K562 (cell line): ENCODE measurements at regions not wholly inside any gene's neighbourhood (a gene's known extent, or its start where the extent isn't known, plus 50 kb on each side); places are given as distances from the start of the nearest gene placed in this dataset.

ENCODE experiments used
- ATAC-seq: fragments of 200-7000 bp; cut with Tn5 transposase; 3 replicates; pipeline ENCODE4 v1.9.1; 2020; ENCODE audit warnings: moderate library complexity
- BruUV-seq: library from RNA; stranded (reverse); fragments of 400-500 nt; replicated peaks from 2 replicates; lab custom pipeline; 2021; lab: Mats Ljungman, UMichigan
- CTCF ChIA-PET: fragments of 300-600 bp; formaldehyde crosslinking; extraction: SDS; loops from one replicate; lab custom pipeline; 2021; ENCODE audit warnings: low intra/inter-chr PET ratio; lab: Yijun Ruan, JAX
- POLR2A ChIA-PET: fragments of 300-600, 350-650 bp; sonication (Branson Sonifier 250); formaldehyde crosslinking; extraction: SDS; loops from one replicate; lab custom pipeline; 2021; ENCODE audit warnings: antibody characterized with exemption, inconsistent platforms; lab: Yijun Ruan, JAX
- DNase-seq, 4 experiments: peaks; one replicate each; pipeline versions ENCODE4 v3.0.0 to v3.0.0-alpha.2; 2011 to 2018; ENCODE audit warnings: low spot score in 3 of 4, mixed read lengths in 3 of 4; ENCODE audit errors: extremely low read depth in 1 of 4
- FAIRE-seq: peaks from 2 replicates; lab custom pipeline; 2011; peaks lifted over from hg19 to GRCh38; lab: Jason Lieb, UNC
- H2AFZ ChIP-seq: 2 replicates; pipeline ENCODE4 v1.6.0; 2011; ENCODE audit warnings: low read depth, low read length, control low read depth, inconsistent platforms
- H3K27ac ChIP-seq: fragments of 200-600 bp; 3 replicates; pipeline ENCODE4 v1.8.0; 2011; ENCODE audit warnings: low read depth, mild to moderate bottlenecking, control low read depth, inconsistent platforms, low read length, moderate library complexity, mixed read lengths; ENCODE audit errors: extremely low read depth
- H3K27me3 ChIP-seq, 2 experiments: fragments of 300-600 bp in 1 of 2; 2 replicates in 1 of 2; 3 replicates in 1 of 2; pipeline versions ENCODE4 v1.6.0 to v1.8.0; 2011; ENCODE audit warnings: inconsistent platforms in 2 of 2, low read length in 2 of 2, mild to moderate bottlenecking in 1 of 2, mixed read lengths in 1 of 2, moderate library complexity in 1 of 2; ENCODE audit not compliant: control insufficient read depth in 2 of 2, insufficient read depth in 2 of 2
- H3K36me3 ChIP-seq: fragments of 300-600 bp; 3 replicates; pipeline ENCODE4 v1.8.0; 2011; ENCODE audit warnings: mild to moderate bottlenecking, low read length, inconsistent platforms; ENCODE audit not compliant: control insufficient read depth, insufficient read depth
- H3K4me1 ChIP-seq, 2 experiments: fragments of 200-600 bp in 1 of 2; replicated peaks in 1 of 2; 2 replicates in 1 of 2; 3 replicates in 1 of 2; pipeline versions ENCODE4 v1.5.1 to v1.8.0; 2011; ENCODE audit warnings: inconsistent platforms in 2 of 2, low read length in 2 of 2, mild to moderate bottlenecking in 1 of 2, mixed read lengths in 1 of 2, moderate library complexity in 1 of 2; ENCODE audit not compliant: control insufficient read depth in 2 of 2, insufficient read depth in 2 of 2
- H3K4me2 ChIP-seq: 2 replicates; pipeline ENCODE4 v1.6.1; 2011; ENCODE audit warnings: low read length, control low read depth, inconsistent platforms, mixed read lengths; ENCODE audit not compliant: insufficient read depth
- H3K4me3 ChIP-seq: fragments of 200-600 bp; sonication (generic), shearing (Covaris generic); 2 replicates; pipeline ENCODE4 v1.5.1; 2016; ENCODE audit warnings: control low read depth, inconsistent platforms
- H3K79me2 ChIP-seq: fragments of 200-600 bp; 3 replicates; pipeline ENCODE4 v1.8.0; 2011; ENCODE audit warnings: low read length, inconsistent platforms; ENCODE audit not compliant: control insufficient read depth, insufficient read depth
- H3K9ac ChIP-seq, 2 experiments: 2 replicates each; pipeline versions ENCODE4 v1.6.0 to v1.6.1; 2011; ENCODE audit warnings: low read depth in 2 of 2, low read length in 2 of 2, control low read depth in 1 of 2, inconsistent platforms in 1 of 2, mild to moderate bottlenecking in 1 of 2, mixed read lengths in 1 of 2; ENCODE audit not compliant: insufficient read depth in 1 of 2
- H3K9me1 ChIP-seq: one replicate; pipeline ENCODE4 v1.6.0; 2011; ENCODE audit warnings: inconsistent platforms, mild to moderate bottlenecking, low read length, moderate library complexity; ENCODE audit not compliant: control insufficient read depth, insufficient read depth
- H3K9me3 ChIP-seq: replicated peaks from 2 replicates; pipeline ENCODE4 v1.5.1; 2011; ENCODE audit warnings: low read depth, low read length, inconsistent platforms; ENCODE audit not compliant: control insufficient read depth, insufficient read depth
- H4K20me1 ChIP-seq: replicated peaks from 2 replicates; pipeline ENCODE4 v1.6.1; 2011; ENCODE audit warnings: low read length, inconsistent platforms, mixed read lengths; ENCODE audit not compliant: control insufficient read depth, insufficient read depth
- ARID1B ChIP-seq: fragments of 450-650 bp; IDR thresholded peaks from 2 replicates; pipeline ENCODE4 v1.6.1; 2016; ENCODE audit warnings: antibody characterized with exemption, mild to moderate bottlenecking, inconsistent platforms
- BRD4 ChIP-seq: fragments of 200-600 bp; sonication (generic); IDR thresholded peaks from 2 replicates; pipeline ENCODE4 v1.6.1; 2017; ENCODE audit warnings: inconsistent platforms
- CBFB ChIP-seq: sonication (generic); formaldehyde crosslinking; IDR thresholded peaks from 2 replicates; pipeline ENCODE4 v1.4.0; 2020; ENCODE audit warnings: mild to moderate bottlenecking, missing genetic modification reagents
- GABPA ChIP-seq: fragments of 200-800 bp; sonication (Bioruptor generic); conservative IDR thresholded peaks from 2 replicates; pipeline ENCODE4 v1.6.1; 2016; ENCODE audit warnings: low read depth, missing genetic modification characterization, missing compliant biosample characterization
- HNRNPLL ChIP-seq: fragments of 200-400 bp; formaldehyde crosslinking; IDR thresholded peaks from 2 replicates; pipeline ENCODE4 v1.6.1; 2017; ENCODE audit warnings: low read length, low read depth, mild to moderate bottlenecking; ENCODE audit not compliant: poor library complexity, severe bottlenecking
- KDM5B ChIP-seq: fragments of 200-600 bp; sonication (generic); IDR thresholded peaks from 2 replicates; pipeline ENCODE4 v1.6.1; 2012; ENCODE audit warnings: low read depth, mild to moderate bottlenecking, moderate library complexity, low read length, control low read depth, inconsistent platforms; ENCODE audit not compliant: insufficient replicate concordance
- MAFF ChIP-seq: IDR thresholded peaks from 2 replicates; pipeline ENCODE4 v1.6.1; 2012; ENCODE audit warnings: low read length, improper control_type of control experiment
- NR1H2 ChIP-seq: sonication (generic); formaldehyde crosslinking; IDR thresholded peaks from 2 replicates; pipeline ENCODE4 v1.4.0; 2020; ENCODE audit warnings: mild to moderate bottlenecking, missing genetic modification reagents
- NR2C1 ChIP-seq, 2 experiments: fragments of 450-650 bp; IDR thresholded peaks; 2 replicates each; pipeline ENCODE4 v1.6.1; 2017; ENCODE audit warnings: mild to moderate bottlenecking in 2 of 2, antibody characterized with exemption in 1 of 2, inconsistent platforms in 1 of 2, missing compliant biosample characterization in 1 of 2, missing genetic modification characterization in 1 of 2
- RBM22 ChIP-seq: fragments of 200-400 bp; formaldehyde crosslinking; IDR thresholded peaks from 2 replicates; pipeline ENCODE4 v1.6.1; 2018; ENCODE audit warnings: low read length, low read depth; ENCODE audit not compliant: poor library complexity, severe bottlenecking
- RFX1 ChIP-seq: fragments of 450-650 bp; IDR thresholded peaks from 2 replicates; pipeline ENCODE4 v1.6.1; 2016; ENCODE audit warnings: mild to moderate bottlenecking, moderate library complexity
- SNRNP70 ChIP-seq: fragments of 200-400 bp; formaldehyde crosslinking; optimal IDR thresholded peaks from 2 replicates; pipeline ENCODE3; 2017; ENCODE audit warnings: low read depth, low read length
- STAT5B ChIP-seq: fragments of 250-450 bp; sonication (Bioruptor Pico); IDR thresholded peaks from 2 replicates; pipeline ENCODE4 v1.8.0; 2021; ENCODE audit warnings: mild to moderate bottlenecking, inconsistent platforms
- U2AF2 ChIP-seq: fragments of 200-400 bp; formaldehyde crosslinking; optimal IDR thresholded peaks from 2 replicates; pipeline ENCODE3; 2017; ENCODE audit warnings: low read depth, mild to moderate bottlenecking, low read length
- ZNF175 ChIP-seq: fragments of 200-800 bp; sonication (Bioruptor generic); IDR thresholded peaks from 2 replicates; pipeline ENCODE4 v1.6.1; 2016; ENCODE audit warnings: low read depth, mild to moderate bottlenecking, missing genetic modification characterization, missing compliant biosample characterization
- ZNF347 ChIP-seq: fragments of 450-650 bp; formaldehyde crosslinking; IDR thresholded peaks from 2 replicates; pipeline ENCODE4 v1.4.0; 2020; ENCODE audit warnings: low read depth, mild to moderate bottlenecking, moderate library complexity
- ZNF431 ChIP-seq: sonication (generic); formaldehyde crosslinking; IDR thresholded peaks from 2 replicates; pipeline ENCODE4 v1.8.0; 2022; ENCODE audit warnings: mild to moderate bottlenecking, missing genetic modification reagents
- ZNF77 ChIP-seq: fragments of 250-450 bp; sonication (Bioruptor Pico); IDR thresholded peaks from 2 replicates; pipeline ENCODE4 v1.5.0; 2020
- WGBS: fragments of 100-300 bp; shearing (Covaris generic); methylation state at CpG from one replicate; pipeline ENCODE4 v1.1.6; 2016; ENCODE audit warnings: low coverage, mixed read lengths; ENCODE audit not compliant: insufficient coverage; ENCODE audit errors: missing lambda C conversion rate; 5-methylcytosine and 5-hydroxymethylcytosine counted together
- in situ Hi-C: fragments of 300-500 bp; cut with MboI; formaldehyde crosslinking; loops from 4 replicates; pipeline ENCODE4 v1.15.0; 2018; ENCODE audit warnings: inconsistent platforms, mixed read lengths
- intact Hi-C: fragments of 100-400 bp; cut with micrococcal nuclease; formaldehyde crosslinking; loops from 2 replicates; pipeline ENCODE4 v1.14.2; 2022
- TF ChIP-seq, protein P1 (sequence below): fragments of 450-650 bp; IDR thresholded peaks from 2 replicates; pipeline ENCODE4 v1.6.1; 2017; ENCODE audit warnings: mild to moderate bottlenecking, moderate library complexity

DNA sequence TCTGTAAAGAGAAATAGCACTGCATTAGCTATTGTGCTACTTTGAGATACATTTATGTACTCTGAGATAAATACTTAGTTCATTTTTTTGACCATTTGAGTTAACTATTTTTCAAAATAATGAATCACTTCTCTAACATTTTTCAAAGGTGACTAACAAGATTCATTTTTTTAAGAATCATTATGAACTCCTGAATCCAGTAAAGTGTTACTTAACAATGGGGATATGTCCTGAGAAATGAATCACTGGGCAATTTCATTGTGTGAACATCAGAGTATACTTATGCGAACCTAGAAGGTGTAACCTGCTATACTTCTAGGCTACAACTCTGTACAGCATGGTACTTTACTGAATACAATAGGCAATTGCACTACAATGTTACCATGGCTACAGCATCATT lies 355.8 kb downstream of the ARL6IP6 start:
- H3K9me1 ChIP-seq, result no peaks in the 10 kb centered on the region
- no peak for DNase-seq
- H3K27ac ChIP-seq, result no peak overlapping the region
- no peak overlapping the region for H3K4me2 ChIP-seq
- H3K4me3 ChIP-seq, result no peak overlapping the region
- no peaks in the 10 kb centered on the region for H3K4me1 ChIP-seq
- no peak overlapping the region for H3K9ac ChIP-seq
- H3K9me3 ChIP-seq, result no peaks in the 10 kb centered on the region
- no peaks in the 10 kb centered on the region for H3K27me3 ChIP-seq
- no peak for TF ChIP-seq BRD4
- TF ChIP-seq, protein P1, sequence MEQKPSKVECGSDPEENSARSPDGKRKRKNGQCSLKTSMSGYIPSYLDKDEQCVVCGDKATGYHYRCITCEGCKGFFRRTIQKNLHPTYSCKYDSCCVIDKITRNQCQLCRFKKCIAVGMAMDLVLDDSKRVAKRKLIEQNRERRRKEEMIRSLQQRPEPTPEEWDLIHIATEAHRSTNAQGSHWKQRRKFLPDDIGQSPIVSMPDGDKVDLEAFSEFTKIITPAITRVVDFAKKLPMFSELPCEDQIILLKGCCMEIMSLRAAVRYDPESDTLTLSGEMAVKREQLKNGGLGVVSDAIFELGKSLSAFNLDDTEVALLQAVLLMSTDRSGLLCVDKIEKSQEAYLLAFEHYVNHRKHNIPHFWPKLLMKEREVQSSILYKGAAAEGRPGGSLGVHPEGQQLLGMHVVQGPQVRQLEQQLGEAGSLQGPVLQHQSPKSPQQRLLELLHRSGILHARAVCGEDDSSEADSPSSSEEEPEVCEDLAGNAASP, result no peak
- no peak for TF ChIP-seq HNRNPLL
- TF ChIP-seq RFX1, result 0 out of 2 replicates have a peak, but pooled peaks have one; percentile 14
- no peak for TF ChIP-seq ZNF347 (CRISPR knock-in tag)
- TF ChIP-seq ZNF175 (CRISPR knock-in tag), result no peak
- WGBS, result 13% methylated on average over 1 of the region's 1 CpG
- no peak for ATAC-seq
- CTCF ChIA-PET, result no interaction called here
- H4K20me1 ChIP-seq, result no peaks in the 10 kb centered on the region
- in situ Hi-C loops (no loop called here), intact Hi-C loops (no loop called here)
- H2AFZ ChIP-seq, result no peak overlapping the region
- POLR2A ChIA-PET, result no interaction called here
- FAIRE-seq, result no peak
- no TSS peak for BruUV-seq
- H3K79me2 ChIP-seq, result no peaks in the 10 kb centered on the region
- H3K36me3 ChIP-seq, result no peaks in the 10 kb centered on the region

DNA sequence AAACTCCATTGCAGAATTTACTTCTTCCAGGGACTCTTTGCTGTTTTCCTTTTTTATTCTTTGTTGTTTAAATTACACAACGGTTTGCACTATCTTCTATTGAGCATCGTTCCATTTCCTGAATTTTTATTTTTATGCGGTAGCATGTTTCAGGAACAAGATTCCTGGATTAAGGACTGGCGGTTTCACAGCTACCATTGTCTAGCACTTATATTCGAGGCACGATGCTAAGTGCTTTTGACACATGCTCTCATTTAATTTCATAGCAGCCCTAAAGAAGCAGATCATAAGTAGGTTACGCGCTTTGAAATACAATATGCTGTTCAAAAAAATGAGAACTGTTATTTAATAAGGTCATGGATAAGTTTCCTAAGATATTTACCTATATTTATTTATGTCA lies 354.4 kb downstream of the ARL6IP6 start:
- H3K4me3 ChIP-seq, result no peak overlapping the region
- H3K36me3 ChIP-seq, result no peaks in the 10 kb centered on the region
- no peak overlapping the region for H3K27ac ChIP-seq
- no peaks in the 10 kb centered on the region for H3K79me2 ChIP-seq
- H2AFZ ChIP-seq, result no peak overlapping the region
- H3K4me2 ChIP-seq, result no peak overlapping the region
- POLR2A ChIA-PET, result no interaction called here
- H3K9me3 ChIP-seq, result no peaks in the 10 kb centered on the region
- intact Hi-C loops, result no loop called here
- no peak for DNase-seq
- no peak for FAIRE-seq
- no peaks in the 10 kb centered on the region for H3K27me3 ChIP-seq
- in situ Hi-C loops, result no loop called here
- no peaks in the 10 kb centered on the region for H4K20me1 ChIP-seq
- 4% methylated on average over 8 of the region's 8 CpGs for WGBS
- no peaks in the 10 kb centered on the region for H3K4me1 ChIP-seq
- no peak overlapping the region for H3K9ac ChIP-seq
- no peaks in the 10 kb centered on the region for H3K9me1 ChIP-seq
- BruUV-seq, result no TSS peak
- ATAC-seq, result no peak
- CTCF ChIA-PET, result no interaction called here
- no peak for TF ChIP-seq MAFF
- TF ChIP-seq NR2C1 (IDR thresholded peaks at IDR 0.05), result no peak
- TF ChIP-seq NR2C1 (tag; IDR thresholded peaks at IDR 0.05), result no peak
- no peak for TF ChIP-seq ZNF431 (CRISPR knock-in tag)
- TF ChIP-seq SNRNP70, result no peak
- no peak for TF ChIP-seq NR1H2
- TF ChIP-seq RBM22, result no peak
- no peak for TF ChIP-seq KDM5B
- TF ChIP-seq ZNF77 (CRISPR knock-in tag), result no peak
- TF ChIP-seq GABPA (tag), result no peak
- TF ChIP-seq STAT5B (CRISPR knock-in tag), result no peak
- no peak for TF ChIP-seq U2AF2
- no peak for TF ChIP-seq ARID1B
- no peak for TF ChIP-seq CBFB (CRISPR knock-in tag)
